HG03103 (cell line): ENCODE measurements at regions not wholly inside any gene's neighbourhood (a gene's known extent, or its start where the extent isn't known, plus 50 kb on each side); places are given as distances from the start of the nearest gene placed in this dataset.
"Not testable (repeated sequence)": the region's sequence is repeated elsewhere in the genome, so short reads cannot be mapped to it uniquely, and the experiment has no call there.

Experiments
- ATAC-seq: cut with Tn5 transposase; IDR thresholded peaks from one replicate; pipeline ENCODE4 v1.9.1; 2021; ENCODE audit warnings: low read depth; ENCODE audit not compliant: unreplicated experiment

DNA sequence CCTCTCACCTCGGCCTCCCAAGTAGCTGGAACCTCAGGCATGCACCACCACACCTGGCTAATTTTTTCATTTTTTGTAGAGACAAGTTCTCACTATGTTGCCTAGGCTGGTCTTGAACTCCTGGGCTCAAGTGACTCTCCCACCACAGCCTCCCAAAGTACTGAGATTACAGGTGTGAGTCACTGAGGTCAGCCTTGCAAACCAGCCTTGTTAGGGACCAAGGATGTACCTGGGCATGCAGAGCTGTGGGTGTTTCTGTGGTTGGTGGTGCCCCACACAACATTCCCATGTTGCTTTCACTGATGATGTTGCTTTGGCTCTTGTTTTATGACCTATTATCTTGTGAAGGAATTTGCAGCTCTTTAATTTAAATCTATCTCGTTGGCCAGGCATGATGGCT is 54.8 kb downstream of the OTUD1 start:
- no peak for ATAC-seq

DNA sequence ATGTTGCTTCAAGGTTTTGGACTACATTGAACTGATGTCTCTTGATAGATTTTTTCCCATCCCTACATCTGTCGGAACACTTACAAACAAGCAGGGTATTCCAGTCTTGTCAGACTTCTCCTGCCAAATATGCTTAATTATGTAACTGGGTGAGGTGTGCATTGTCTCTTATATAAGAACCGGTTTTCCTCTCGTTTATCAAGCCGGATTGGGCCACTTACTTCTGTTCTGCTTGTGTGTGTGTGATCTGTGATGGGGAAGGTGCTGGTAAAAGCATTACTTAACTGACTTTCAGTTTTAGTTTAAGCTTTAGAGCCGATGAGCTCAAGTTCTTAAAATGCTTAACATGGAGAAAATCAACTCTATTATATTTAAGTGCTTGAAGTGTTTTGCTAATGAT is 57.9 kb downstream of the OTUD1 start:
- ATAC-seq: no peak

DNA sequence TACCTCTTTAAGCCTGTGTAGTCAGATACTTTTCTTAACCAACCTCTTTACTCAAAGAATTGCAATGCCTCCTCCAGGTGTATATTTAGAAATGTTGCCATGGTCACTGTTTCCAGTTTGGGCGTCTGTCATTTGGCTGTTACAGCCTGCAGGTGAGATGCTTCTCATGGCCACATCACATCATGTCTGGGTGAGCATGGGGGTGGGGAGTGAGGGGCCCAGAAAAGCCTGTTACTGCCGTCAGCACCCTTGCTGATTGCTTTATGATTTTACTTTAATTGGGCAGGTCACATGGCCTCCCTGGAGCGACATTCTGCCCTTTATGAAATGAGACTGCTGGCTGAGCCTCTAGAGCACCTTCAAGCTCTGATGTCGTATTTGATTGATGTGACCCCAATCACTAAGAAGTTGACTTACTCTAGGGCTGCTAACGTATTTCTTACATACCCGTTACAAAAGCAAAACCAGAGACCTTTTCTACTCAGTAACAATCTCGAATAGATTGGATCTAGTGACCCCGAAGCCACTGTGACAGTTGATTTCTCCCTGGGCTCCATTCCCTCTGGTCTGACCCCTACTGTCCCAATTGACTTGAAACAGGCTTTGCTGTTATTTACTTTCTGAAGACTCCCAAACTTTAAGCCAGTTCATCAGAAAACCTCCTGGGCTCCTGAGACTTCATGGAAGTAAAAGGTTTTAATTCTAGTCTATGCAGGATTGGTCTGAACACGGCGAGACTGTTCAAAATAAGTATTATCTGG is 60.7 kb downstream of the OTUD1 start:
- no peak for ATAC-seq

DNA sequence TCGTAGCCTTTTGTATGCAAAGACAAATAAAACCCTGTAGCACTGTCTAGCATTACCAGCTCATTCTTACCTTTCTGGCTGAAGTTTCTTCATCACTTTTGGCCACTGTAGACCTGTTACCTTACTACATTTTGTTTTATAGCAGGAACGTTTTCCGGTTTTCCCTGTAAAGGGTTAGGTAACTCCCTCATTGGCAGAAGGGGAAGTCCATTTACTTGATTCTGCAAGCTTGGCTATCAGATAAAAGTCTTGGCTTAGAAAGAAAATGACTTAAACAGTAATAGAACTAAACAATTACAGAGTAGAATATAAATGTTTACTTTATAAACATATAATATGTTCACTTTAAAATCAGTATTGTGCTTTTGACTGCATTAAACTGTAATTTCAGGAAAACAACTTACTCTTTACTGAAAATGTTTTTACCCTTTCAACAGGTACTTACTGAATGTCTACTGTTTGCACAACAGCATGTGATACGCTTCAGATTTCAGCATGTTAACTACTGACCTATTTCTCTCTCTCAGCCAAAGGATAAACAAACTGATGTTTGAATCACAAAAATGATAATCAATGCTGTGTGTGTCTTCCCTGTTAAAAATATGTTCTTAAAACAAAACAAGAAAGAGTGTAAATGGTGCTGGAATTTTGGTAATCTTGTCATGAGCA is 67.1 kb downstream of the OTUD1 start:
- ATAC-seq: no peak

DNA sequence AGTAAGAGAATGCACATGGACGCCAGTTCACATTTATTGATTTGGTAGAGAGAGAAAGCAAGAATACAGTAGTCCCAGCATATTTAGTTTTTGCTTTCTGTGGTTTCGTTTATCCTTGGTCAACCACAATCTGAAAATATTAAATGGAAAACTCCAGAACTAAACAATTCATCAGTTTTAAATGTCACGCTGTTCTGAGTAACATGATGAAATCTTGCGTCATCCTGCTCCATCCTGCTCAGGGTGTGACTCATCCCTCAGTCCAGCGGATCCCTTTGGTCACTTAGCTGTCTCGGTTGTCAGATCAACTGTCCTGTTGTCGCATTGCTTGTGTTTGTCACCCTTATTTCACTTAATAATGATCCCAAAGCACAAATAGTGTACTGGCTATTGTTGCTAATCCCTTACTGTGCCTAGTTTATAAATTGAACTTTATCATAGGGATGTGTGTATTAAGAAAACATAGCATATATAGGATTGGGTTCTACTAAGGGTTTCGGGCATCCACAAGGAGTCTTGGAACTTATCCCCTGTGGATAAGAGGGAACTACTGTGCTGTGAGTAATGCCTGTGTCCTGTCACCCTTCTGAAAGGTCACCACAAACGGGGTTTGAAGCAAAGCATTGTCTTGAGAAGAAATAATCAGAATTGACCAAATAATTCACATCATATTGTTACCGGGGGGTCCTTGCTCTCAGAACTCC is 73.6 kb downstream of the OTUD1 start:
- ATAC-seq: no peak

DNA sequence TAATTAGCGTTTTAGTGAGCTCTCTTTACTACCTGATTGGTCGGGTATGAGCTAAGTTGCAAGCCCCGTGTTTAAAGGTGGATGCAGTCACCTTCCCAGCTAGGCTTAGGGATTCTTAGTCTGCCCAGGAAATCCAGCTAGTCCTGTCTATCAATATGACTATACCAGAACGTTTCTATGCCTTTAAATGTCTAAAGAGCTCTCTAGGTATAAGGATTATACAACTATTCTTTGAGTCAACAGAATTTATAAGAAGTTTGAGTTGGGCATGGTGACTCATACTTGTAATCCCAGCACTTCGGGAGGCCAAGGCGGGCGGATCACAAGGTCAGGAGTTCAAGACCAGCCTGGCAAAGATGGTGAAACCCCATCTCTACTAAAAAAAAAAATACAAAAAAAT is 74.7 kb downstream of the OTUD1 start:
- not testable (repeated sequence) for ATAC-seq

DNA sequence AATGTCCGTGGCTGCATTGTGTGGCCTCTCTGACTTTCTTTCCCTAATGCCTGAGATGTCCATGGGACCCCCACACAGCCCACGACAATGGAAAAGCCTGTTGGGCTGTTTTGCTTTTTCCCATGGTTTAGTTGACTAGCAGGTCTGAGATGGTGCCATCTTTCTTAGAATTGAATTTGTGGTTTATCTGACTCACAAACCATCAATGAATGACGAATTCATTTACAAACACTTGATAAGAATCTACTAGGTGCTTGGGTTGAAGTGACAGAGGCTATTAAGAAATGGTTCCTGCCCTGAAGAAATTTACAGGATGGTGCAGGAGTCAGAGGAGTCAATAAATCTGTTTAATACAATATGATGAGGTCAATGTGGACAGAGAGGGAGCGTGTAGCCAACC is 75.4 kb downstream of the OTUD1 start:
- ATAC-seq: no peak

DNA sequence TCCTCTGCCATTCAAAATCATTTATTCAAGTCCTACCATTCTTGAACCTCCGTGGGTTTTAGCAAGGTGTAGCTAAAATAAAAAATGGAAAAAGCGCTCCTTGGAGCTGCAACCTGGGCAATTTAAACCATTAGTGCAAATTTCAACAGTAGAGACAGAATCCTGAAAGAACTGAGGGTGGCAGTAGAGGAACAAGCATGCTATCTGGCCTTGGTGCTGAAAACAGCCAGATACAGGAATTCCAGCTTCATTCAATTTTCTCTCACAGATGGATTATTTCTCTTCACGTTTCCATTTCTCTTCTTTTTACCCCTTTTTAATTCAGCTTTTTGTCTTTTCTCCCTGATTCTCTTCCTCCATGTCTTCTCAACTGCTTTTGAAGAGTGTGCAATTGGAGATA is 77.7 kb downstream of the OTUD1 start:
- no peak for ATAC-seq

DNA sequence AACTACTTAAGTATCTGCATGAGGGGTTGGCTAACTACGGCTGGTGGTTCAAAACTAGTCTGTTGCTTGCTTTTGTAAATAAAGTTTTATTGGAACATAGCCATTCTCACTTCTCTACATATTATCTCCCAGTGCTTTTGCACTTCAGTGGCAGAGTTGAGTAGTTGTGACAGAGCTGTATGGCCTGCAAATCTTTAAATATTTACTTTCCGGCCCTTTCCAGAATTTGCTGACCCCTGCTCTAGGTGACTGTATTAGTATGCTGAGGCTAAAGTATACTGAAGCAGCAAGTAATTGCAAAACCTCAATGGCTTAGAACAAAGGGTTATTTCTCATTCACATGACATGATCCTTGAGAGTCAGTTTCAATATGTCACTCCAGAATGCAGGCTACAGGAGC is 78.3 kb downstream of the OTUD1 start:
- no peak for ATAC-seq

DNA sequence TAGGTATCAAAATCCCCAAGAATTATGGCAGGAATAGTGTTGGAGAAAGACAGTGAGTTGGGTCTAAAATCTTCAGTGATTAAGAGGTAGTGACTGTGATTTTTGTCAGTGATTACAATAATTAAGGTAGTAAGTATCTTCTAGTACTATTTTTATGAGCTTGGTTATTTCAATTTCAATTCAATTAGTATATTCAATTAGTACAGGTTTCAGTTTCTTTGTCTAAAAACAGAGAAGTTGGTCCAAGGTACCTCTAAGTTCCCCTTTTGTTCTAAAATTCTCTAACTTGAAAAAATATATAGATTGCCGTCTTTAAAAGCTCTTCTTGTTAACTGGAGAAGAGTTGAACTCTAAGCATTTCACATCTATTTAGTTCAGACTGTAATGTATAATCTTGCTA is 82.9 kb downstream of the OTUD1 start:
- no peak for ATAC-seq

DNA sequence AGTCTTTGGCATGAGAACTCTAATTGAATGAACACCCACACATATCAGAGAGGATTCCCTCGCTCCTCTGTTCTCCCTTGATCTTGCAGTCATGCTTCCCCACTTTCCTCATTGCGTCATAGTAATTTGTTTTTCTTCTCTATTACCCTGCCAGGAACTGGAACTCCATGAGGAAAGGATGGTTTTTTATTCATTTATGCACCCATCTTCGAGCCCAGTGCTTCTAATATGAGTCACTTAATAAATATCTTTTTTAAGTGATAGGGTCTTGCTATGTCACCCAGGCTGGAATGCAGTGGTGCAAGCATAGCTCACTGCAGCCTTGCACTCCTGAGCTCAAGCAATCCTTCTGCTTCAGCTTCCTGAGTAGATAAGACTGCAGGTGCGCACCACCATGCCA is 83.5 kb downstream of the OTUD1 start:
- ATAC-seq: no peak

DNA sequence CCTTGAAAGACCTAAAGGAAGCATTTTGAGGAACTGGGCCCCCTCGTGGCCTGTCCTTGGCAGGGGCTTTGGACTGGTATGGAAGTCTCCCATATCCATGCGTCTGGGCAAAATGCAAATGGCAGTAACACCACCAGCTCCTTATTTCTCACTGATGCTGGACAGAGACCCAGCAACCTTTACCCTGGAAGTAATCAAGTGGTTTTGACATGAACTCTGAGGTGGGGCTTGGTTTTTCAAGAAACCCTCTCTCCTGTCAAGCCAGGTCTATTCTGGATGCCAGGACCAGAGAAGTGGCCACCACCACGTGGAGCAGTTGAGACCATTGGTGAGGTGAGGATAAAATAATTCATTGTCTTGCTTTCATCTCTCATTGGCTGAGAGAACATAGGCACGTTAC is 84.4 kb downstream of the OTUD1 start:
- no peak for ATAC-seq

DNA sequence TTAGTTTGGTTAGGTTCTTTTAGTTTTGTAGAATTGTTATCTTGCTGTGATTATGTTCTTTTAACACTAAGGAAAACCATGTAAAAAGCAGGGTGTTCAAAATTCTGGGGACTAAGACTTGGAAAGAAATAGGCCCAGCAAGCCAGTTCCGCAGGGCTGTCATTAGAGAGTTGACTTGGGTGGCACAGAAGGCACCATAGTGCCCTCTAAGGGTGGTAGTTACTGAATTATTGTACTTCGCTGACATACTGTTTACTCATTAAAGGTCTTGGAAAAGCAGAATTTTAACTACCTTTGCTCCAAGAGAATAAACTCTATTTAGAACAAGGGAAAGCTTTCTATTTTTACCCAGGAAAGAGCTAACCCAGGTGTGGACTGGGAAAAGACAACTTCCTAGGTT is 86.5 kb downstream of the OTUD1 start:
- no peak for ATAC-seq

DNA sequence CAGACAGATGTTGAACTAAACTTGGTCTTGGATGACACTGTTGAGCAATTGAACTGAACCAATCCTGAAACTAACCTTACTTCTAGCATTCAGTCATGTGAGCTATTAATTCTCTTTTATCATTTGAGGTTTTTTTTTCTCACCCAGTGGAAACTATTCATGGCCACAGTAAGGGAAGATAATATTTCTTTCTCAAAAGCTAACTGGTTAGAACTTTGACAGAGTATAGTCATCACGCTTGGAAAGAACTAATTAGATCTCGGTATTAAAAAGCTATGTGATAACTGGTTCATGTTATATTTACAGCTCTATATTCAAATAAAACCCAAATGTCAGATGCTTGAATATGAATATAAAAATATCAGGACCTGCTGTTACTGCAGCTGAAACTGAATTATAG is 89.5 kb downstream of the OTUD1 start:
- no peak for ATAC-seq

DNA sequence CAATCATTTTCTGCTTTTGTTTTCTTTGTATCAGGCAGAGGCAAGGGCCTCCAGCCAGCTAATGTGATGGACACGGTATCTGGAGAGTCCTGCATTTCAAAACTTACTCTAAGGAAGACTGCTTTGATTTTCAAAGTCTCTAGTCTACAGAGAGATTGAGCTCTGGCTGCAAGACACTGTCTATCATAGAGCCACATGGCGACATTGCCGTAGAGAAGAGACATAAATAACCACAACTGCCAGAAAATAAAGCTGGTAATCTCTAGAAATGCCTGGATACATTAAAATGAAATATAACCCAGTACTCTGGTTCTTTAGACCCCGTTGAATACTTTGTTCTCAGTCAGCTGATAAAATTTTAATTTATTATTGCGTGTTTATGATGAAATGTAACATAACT is 90.8 kb downstream of the OTUD1 start:
- no peak for ATAC-seq

DNA sequence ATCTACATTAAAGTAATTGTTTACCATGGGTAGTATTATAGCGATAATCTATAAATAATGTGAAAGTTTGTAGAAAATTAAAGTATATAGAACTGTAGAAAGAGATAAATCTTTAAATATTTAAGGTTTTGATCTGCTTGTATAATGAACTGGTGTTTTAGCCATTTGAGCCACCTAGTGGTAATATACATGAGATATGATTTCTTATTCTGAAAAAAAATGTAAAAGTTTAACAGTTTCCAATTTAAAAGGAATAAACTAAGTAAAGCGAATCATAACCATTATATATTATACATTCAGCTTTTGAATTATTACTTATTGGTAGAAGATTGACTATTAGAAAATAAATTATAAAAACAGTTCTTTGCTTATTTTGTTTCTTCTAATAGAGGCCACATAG is 91.2 kb downstream of the OTUD1 start:
- ATAC-seq: no peak

DNA sequence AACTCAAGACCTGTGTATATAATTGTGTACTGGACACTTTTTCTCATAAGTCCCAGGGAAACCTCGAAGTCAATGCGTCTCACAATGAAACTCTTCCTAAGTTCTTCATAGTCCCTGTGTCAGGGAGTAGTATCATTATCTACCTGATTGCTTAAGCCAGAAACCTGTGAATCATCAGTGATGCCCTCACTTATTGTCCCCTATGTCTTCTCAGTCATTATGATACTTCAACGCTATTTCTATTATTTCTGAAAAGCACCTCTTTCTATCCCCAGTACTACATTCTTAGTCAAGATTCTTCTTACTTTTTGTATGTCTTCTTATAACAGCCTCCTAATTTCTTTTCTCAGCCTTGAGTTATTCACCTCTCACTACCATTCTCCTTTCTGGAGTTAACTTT is 94.3 kb downstream of the OTUD1 start:
- no peak for ATAC-seq

DNA sequence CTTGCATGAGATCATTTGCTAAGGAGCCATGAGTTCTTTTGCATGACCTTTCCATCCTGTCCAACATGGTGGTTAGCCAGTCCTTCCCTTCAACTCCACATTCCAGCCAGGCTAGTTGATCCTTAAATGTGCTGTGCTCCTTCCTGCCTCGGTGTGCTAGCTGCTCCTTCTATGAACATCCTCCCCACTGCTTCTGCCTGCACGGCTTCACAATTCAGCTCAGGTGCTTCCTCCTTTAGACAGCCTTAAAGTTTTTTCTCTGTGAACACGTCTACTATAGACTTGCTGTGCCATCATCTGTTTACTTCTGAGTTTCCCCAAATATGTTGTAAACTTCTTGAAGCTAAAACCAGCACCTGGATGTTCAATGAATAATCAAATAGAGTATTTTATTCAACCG is 95.5 kb downstream of the OTUD1 start:
- ATAC-seq: no peak

DNA sequence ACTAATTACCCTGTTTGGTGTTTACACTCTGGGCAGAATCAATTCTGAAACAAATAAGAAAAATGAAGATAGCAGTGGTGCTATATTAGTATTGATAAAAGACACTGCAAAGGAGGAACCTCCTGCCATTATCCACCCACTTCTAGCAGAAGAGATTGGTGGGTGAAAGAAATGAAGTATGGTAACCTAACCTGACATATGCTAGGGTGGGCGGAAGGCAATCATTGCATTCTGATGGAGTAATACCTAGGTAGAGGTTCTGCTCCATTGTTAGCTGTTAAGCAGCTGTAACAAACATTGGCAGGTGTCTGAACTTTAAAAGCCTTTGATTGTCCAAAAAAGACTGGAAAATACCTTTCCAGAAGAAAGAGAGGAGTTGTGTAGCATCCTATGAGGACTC is 95.9 kb downstream of the OTUD1 start:
- no peak for ATAC-seq

DNA sequence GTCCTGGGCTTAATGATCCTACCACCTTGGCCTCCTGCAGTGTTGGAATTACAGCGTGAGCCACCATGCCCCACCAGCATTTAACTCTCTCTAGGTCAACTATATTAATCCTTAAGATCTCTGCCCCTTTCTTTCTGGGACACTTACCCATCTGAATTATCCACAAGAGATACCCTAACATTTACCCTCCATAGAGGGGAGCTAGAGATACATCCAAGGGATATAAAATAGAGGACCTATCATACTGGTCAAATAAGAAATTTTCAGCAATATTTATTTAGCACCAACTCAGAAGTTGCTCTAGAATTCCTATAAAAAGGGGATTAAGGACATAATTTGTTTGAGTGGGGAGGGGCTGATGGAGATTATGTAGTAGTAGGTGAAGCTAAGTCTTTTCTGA is 96.5 kb downstream of the OTUD1 start:
- ATAC-seq: no peak

DNA sequence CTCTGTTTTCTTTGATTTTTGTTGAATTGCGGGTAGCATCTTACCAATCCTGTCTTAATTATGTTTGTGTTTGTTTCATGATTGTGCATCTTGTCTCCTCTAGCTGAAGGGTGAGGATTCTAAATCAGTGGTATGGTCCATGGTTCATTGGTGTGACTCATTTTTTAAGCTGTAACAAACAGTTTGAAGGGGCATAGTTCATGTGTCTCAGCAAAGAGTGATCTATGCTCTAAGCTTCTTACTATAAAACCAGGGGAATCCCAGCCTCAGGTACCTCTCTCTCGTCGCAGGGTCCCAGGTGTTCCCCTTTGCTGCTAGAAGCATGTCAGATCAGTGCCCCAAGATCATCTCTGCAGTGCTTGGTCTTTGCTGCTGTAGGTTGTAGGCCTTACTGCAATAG is 100.1 kb downstream of the OTUD1 start:
- no peak for ATAC-seq
